Activated CD8-positive, alpha-beta memory T cell treated with anti-CD3 and anti-CD28 coated beads for 24 hours (primary cell): ENCODE measurements at regions not wholly inside any gene's neighbourhood (a gene's known extent, or its start where the extent isn't known, plus 50 kb on each side); places are given as distances from the start of the nearest gene placed in this dataset.

Experiments used
- DNase-seq: peaks from one replicate; pipeline ENCODE4 v3.0.0-alpha.2; 2020

DNA sequence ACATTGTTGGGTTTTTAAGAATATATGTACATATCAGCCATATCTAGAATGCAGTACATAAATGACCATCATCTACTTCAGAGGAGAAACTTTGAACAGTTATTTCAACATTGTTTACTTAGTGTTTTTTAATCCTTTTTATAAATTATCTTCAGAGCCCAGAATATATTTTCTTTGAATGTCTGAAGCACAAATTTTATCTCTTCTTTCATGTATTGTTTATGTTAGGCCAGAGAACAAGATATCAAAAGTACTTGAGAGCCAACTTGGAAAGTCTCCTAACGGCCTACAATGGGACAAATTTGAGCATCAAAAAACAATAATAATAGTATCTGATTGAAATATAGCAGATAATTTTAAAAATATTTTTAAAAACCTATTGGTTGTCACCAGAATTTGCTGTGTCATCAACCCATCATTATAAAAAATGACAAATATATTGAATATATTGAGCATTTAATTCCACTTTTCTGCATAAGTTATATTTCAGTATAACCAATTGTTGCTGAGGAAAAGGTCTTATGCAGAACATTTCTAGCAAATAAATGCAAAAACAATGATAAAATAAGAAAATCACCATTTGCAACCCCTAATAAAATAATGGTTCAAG, 67.5 kb upstream of the CCNG1 start:
- no peak for DNase-seq

DNA sequence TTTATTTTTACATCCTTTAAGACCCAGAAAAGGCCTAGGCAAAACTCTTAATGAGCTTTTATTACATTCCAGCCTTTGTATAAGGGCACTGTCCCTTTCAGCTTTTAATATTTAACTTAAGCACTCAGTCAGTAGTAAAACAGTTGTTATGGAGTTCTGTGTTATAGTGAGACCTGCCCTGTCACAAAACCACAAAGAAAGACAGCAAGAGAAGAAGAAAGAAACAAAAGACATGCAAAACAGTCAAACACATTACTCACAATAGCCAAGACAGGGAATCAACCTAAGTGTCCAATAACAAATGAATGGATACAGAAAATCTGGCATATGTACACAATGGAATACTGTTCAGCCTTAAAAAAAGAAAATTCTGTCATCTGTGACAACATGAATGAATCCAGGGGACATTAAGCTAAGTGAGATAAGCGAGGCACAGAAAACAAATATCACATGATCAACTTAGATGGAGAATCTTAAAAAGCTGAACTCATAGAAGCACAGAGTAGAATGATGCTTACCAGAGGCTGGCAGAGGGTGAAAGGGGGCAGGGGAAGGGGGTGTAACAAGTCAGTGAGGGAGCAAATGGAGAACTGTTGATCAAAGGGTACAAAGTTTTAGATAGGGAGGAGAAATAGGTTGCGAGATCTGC, 63.8 kb upstream of the CCNG1 start:
- no peak for DNase-seq

DNA sequence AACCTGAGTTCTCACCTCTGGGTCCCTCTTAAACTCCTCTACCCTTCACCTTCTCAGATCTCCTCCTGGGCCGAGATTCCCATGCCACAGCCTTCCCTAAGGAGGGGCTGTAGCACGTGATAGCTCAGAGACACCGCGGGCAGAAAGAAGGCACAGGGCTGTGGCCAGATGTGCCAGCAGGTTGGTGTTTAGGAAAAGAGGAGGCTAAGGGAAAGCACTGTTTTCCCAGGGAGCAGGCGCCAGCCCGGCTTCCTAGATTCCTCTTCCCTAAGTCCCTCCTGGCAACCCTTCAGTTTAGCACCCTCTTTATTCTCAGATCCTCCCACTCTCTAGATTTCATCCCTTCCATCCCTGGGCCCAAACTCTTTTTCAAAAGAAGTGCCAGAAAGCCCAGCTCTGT, 59.4 kb upstream of the CCNG1 start:
- no peak for DNase-seq

DNA sequence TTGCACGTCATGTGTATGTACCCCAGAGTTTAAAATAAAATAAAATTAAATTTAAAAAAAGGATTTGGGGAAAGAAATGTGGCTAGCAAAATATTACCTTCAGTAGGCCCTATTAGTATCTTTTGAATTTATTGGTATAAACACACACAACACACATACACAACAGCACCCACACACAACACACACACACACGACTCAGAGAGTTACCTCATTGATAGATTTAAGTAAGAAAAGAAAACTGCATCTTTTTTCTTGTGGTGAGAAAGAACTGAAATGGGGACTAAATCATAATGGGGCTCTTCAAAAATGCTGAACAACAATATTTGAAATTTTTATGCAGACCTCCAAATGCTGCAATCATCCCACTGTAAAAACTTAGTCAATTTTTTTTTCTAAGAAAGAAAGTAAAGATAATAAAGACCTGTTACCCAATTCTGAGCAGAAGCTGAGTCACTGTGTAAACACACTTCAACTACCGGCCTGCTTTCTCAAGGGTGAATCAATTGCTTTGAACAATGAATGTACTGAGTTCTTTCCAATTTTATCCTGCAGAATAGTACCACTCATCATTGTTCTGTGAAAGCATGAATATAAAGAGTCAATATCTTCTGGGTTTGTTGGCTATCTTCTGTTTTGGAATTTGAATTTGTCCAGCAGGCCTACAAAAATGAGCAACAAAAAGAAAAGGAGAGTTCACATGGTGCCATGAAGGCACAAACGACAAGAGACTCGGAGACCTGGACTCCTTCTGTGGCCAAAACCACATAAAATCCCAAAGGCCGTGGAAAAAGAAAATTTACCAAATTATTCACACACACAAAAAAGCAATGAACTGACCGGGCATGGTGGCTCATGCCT, 57.9 kb upstream of the CCNG1 start:
- DNase-seq = no peak

DNA sequence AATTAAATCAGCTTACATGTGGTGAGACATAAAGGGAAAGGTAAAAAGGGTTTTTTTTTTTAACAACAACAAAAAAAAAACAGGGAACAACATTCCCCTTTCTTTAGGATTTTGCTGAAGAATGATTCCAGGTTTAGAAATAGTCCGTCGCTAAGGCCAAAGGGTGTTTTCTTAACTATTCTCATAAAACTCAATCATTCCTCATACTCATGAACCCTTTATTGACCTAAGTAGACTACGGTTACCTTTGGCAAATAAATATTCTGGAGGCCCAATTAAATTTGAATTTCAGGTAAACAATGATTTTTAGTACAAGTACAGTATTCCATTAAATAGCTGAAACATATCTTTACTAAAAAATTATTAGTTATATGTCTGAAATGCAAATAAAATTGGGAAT, 55.6 kb upstream of the CCNG1 start:
- no peak for DNase-seq

DNA sequence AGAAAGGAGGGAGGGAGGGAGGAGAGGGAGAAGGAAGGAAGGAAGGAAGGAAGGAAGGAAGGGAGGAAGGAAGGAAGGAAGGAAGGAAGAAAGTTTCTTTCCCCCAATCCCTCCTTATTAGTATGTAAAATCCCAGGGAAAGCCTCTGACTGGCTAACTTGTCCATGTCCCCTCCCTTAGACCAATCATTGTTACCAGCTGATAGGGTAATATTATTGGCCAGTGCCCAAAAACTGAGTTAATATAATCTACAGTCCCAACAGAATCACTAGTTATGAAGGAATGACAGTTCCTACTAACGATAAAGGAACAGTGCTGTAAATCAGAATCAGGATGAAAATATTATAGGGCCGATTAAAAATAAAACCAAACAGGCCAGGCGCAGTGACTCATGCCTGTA, 53.6 kb upstream of the CCNG1 start:
- no peak for DNase-seq

DNA sequence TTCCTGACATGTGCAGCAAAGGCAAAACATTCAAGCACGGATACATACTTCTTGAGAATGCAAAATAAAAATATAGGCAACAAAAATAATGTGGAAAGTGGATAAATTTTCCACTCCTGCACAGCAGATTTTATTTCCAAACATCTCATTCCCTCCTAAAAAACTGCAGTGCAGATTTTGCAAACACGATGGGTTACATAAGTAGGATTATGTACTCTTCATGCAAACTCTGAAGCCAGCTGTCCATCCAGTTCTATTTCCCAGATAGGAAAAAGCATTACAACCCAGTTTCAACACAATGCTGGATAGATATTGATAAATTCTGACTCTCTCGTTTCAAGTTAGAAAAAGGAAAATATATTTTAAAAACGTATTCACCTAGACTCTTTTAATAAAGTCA, 52.7 kb upstream of the CCNG1 start:
- no peak for DNase-seq

DNA sequence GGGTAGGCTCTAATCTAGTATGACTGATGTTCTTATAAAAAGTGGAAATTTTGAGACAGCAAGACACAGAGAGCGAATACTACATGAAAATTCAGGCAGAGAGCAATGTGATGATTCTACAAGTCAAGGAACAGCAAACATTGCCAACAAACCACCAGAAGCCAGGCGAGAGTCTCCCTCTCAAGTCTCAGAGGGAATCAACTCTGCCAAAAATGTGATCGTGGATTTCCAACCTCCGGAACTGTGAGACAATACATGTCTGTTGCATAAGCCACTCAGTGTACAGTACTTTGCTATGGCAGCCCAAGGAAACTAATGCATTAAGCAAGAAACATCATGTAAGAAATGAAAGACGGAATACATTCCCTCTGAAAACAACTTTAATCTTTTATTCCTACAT, 52.1 kb upstream of the CCNG1 start:
- DNase-seq = no peak

DNA sequence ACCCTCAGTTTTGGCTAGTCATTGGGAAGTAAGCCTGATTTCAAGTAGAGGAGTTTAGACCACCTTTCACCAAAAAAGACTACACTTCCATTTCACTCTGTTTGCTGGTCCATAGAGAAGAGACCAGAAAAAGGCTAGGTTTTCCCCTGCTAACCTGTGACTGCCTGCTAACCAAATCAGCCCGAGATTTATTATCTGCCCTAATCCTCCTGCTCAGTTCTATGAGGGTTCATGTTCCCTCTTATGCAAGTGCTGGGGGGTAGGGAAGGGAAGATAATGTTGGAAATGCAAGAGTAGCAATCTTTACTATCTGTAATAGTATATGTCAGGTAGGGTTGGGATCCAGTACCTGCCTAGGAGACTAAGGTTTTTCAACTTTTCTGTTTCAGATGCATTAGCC, 51.6 kb upstream of the CCNG1 start:
- no peak for DNase-seq

DNA sequence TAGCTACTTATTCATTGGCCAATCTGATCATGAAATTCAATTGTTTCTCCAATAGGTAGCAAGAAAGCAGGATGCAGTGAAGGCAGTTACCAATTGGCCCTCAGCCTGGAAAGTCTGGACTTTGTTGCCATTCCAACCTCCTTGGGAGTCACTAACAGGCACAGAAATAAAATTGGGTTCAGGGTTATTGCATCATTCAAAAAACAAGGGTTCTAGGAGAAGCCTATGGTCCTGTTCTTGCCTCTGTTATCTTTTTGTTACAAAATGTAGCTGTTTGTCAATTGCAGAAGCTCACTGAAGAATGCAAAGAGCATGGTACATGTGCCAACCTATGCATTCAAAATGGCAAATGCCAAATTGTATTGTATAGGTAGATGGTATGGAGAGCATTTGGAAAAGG, 51.0 kb upstream of the CCNG1 start:
- no peak for DNase-seq

DNA sequence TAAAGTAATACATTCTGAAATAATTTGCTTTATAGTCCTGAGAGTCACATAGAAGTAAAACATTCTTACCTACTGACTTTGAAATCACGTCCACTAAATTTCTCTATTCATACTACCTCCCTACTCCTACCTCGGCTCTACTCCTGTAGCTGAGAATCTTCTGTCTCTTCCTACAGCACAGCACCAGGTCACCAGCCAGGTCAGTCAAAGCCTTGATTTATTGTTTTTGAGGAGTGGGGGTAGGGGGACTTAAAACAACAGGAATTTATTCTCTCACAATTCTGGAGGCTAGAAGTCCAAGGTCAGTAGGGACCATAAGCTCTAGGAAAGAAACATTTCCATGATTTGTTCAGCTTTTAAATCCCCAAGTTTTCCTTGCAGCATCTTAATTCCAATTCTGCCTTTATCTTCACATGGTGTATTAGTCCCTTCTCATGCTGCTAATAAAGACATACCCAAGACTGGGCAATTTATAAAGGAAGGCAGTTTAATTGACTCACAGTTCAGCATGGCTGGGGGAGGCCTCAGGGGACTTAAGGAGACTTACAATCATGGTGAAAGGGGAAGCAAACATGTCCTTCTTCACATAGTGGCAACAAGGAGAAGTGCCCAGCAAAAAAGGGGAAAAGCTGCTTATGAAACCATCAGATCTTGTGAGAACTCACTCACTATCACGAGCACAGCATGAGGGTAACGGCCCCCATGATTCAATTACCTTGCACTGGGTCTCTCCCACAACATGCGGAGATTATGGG, 49.6 kb upstream of the CCNG1 start:
- DNase-seq = no peak
